ENCODE measurements at regions not wholly inside any gene's neighbourhood (a gene's known extent, or its start where the extent isn't known, plus 50 kb on each side); places are given as distances from the start of the nearest gene placed in this dataset.

DNA sequence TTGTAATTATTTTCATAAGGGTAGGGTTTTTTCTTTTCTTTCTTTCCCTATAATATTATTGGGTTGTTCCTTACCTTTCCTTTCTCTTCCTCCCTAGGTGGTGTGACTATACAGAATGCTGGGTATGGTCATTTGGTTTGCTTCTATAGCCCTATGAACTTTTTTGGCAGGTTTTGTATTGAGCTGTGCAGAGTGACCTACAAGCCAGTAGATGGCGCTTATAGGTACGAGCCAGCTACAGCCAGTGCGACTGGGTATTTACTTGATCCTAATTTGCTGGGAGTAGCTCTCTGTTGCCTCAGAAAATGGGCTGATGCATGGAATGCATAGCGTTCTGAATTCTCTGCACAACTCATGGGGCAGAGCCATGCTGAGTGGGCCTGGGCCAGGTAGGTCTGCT, 423.3 kb downstream of the MAGEE1 start:
- ChIA-PET POLR2A (no interaction called here), CTCF (interaction anchor here (0.6 kb wide), 2 partner anchors 8 to 92 kb away, joined by 3 read pairs; no protein-coding TSS in a partner anchor)
- TF ChIP-seq SP1 (IDR thresholded peaks at IDR 0.05) (no peak), L3MBTL2 (conservative IDR thresholded peaks at IDR 0.05) (no peak), TARDBP (IDR thresholded peaks at IDR 0.05) (no peak), BHLHE40 (IDR thresholded peaks at IDR 0.05; ENCODE audit: borderline replicate concordance) (no peak)
- TF ChIP-seq, protein P1, sequence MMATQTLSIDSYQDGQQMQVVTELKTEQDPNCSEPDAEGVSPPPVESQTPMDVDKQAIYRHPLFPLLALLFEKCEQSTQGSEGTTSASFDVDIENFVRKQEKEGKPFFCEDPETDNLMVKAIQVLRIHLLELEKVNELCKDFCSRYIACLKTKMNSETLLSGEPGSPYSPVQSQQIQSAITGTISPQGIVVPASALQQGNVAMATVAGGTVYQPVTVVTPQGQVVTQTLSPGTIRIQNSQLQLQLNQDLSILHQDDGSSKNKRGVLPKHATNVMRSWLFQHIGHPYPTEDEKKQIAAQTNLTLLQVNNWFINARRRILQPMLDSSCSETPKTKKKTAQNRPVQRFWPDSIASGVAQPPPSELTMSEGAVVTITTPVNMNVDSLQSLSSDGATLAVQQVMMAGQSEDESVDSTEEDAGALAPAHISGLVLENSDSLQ (IDR thresholded peaks at IDR 0.05): no peak
- peak; percentile 10 for DNase-seq (ENCODE audit: extremely low spot score)

DNA sequence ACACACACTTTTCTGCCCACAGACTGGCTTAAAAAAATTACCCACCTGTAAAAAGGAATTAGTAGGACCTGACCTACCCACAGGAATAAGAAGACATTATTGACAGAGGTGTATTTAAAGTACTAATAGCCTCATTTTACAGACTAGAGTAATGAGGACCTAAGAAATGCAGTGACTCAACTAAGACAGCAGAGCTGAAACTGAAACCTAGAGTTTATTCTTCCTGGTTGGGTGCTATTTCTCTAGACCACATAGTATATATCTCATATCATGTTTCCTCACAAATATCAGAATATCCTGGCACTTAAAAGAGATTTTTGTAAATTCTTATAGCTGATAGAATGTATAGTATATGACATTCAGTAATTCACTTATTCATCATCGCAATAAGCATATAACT, 435.0 kb downstream of the MAGEE1 start:
- CTCF ChIA-PET: no interaction called here
- DNase-seq (ENCODE audit: extremely low spot score): no peak
- POLR2A ChIA-PET: no interaction called here
- TF ChIP-seq, protein P1 (IDR thresholded peaks at IDR 0.05): no peak
- no peak for TF ChIP-seq ZNF384 (IDR thresholded peaks at IDR 0.05)
- no peak for TF ChIP-seq NFRKB (IDR thresholded peaks at IDR 0.05)
- no peak for TF ChIP-seq LEF1 (IDR thresholded peaks at IDR 0.05; ENCODE audit: borderline replicate concordance)
- no peak for TF ChIP-seq BHLHE40 (IDR thresholded peaks at IDR 0.05; ENCODE audit: borderline replicate concordance)
- no peak for TF ChIP-seq CTBP1 (IDR thresholded peaks at IDR 0.05; ENCODE audit: borderline replicate concordance)
- TF ChIP-seq ARNT (IDR thresholded peaks at IDR 0.05): no peak
- TF ChIP-seq TARDBP (IDR thresholded peaks at IDR 0.05): no peak
- no peak for TF ChIP-seq ELF4 (IDR thresholded peaks at IDR 0.05)
- no peak for TF ChIP-seq SP1 (IDR thresholded peaks at IDR 0.05)
- TF ChIP-seq L3MBTL2 (conservative IDR thresholded peaks at IDR 0.05): no peak
- no peak for TF ChIP-seq FOXA1 (IDR thresholded peaks at IDR 0.05)
- no peak for TF ChIP-seq FOXK2 (IDR thresholded peaks at IDR 0.05)
- no peak for TF ChIP-seq SUZ12 (IDR thresholded peaks at IDR 0.05)
- TF ChIP-seq FOXM1 (IDR thresholded peaks at IDR 0.05; ENCODE audit: borderline replicate concordance): no peak
- no peak for TF ChIP-seq HDGF (IDR thresholded peaks at IDR 0.05; ENCODE audit: borderline replicate concordance)

DNA sequence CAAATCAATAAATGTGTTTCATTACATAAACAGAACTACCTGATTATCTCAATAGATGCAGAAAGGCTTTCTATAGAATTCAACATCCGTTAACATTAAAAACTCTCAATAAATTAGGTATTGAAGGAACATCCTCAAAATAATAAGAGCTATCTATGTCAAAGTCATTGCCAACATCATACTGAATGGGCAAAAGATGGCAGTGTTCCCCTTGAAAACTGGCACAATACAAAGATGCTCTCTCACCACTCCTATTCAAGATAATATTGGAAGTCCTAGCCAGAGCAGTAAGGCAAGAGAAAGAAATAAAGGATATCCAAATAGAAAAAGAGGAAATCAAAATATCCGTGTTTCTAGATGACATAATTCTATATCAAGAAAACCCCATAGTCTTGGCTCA, 466.4 kb downstream of the MAGEE1 start:
- POLR2A ChIA-PET: no interaction called here
- TF ChIP-seq LEF1 (IDR thresholded peaks at IDR 0.05; ENCODE audit: borderline replicate concordance) (no peak), FOXA1 (IDR thresholded peaks at IDR 0.05) (no peak), BHLHE40 (IDR thresholded peaks at IDR 0.05; ENCODE audit: borderline replicate concordance) (no peak), SUZ12 (IDR thresholded peaks at IDR 0.05) (no peak), TARDBP (IDR thresholded peaks at IDR 0.05) (no peak), FOXM1 (IDR thresholded peaks at IDR 0.05; ENCODE audit: borderline replicate concordance) (no peak), ELF4 (IDR thresholded peaks at IDR 0.05) (no peak), ZNF384 (IDR thresholded peaks at IDR 0.05) (no peak), CTBP1 (IDR thresholded peaks at IDR 0.05; ENCODE audit: borderline replicate concordance) (no peak), SP1 (IDR thresholded peaks at IDR 0.05) (no peak), ARNT (IDR thresholded peaks at IDR 0.05) (no peak), NFRKB (IDR thresholded peaks at IDR 0.05) (no peak), HDGF (IDR thresholded peaks at IDR 0.05; ENCODE audit: borderline replicate concordance) (no peak), L3MBTL2 (conservative IDR thresholded peaks at IDR 0.05) (no peak), FOXK2 (IDR thresholded peaks at IDR 0.05) (no peak)
- TF ChIP-seq, protein P1 (IDR thresholded peaks at IDR 0.05): no peak
- no peak for DNase-seq (ENCODE audit: extremely low spot score)
- CTCF ChIA-PET: no interaction called here

DNA sequence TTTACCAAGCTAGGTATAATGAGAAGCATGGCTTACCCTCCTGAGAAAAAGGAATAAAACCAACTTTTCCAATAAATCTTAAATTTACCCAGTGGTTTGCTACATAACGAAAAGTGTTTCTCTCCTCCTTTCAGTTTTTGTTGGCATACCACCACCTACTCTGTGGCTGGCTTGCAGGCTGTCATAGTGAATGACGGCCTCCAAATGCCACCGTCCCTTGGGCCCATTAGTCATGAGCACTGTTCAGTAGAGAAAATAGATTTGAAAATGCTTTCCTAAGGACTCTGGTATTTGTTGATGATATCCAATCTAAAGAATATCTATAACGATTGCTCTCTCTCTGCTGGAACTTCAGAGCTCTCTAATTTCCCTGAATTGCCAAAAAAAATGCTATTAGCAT, 488.3 kb downstream of the MAGEE1 start:
- CTCF ChIA-PET: no interaction called here
- POLR2A ChIA-PET: no interaction called here

DNA sequence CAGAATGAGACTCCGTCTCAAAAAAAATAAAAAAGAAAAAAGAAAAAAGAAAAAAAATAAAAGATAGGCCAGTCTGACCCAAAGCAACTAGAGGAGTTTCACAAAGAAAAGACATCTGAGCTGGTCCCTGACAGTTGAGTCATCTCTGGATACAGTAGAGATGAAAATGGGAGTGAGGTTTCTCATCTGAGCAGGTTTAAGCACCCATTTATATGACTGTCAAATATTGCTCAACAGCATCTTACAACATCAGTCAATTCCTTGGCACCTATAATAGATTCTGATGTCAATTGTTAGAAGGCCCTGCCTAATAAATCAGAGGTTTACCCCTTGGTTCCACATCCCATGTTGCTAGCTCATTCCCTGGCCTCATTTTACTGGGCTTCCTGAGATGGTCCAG, 490.5 kb downstream of the MAGEE1 start:
- POLR2A ChIA-PET: no interaction called here
- TF ChIP-seq SUZ12 (IDR thresholded peaks at IDR 0.05): no peak
- TF ChIP-seq TARDBP (IDR thresholded peaks at IDR 0.05): no peak
- no peak for TF ChIP-seq ARNT (IDR thresholded peaks at IDR 0.05)
- TF ChIP-seq FOXA1 (IDR thresholded peaks at IDR 0.05): no peak
- no peak for TF ChIP-seq FOXM1 (IDR thresholded peaks at IDR 0.05; ENCODE audit: borderline replicate concordance)
- no peak for TF ChIP-seq SP1 (IDR thresholded peaks at IDR 0.05)
- TF ChIP-seq, protein P1 (IDR thresholded peaks at IDR 0.05): no peak
- TF ChIP-seq ELF4 (IDR thresholded peaks at IDR 0.05): no peak
- CTCF ChIA-PET: no interaction called here
- no peak for DNase-seq (ENCODE audit: extremely low spot score)

More for the DNA sequence above, 488.3 kb downstream of the MAGEE1 start:
- TF ChIP-seq FOXA1 (IDR thresholded peaks at IDR 0.05) (no peak), TARDBP (IDR thresholded peaks at IDR 0.05) (no peak), ELF4 (IDR thresholded peaks at IDR 0.05) (no peak), BHLHE40 (IDR thresholded peaks at IDR 0.05; ENCODE audit: borderline replicate concordance) (no peak), SUZ12 (IDR thresholded peaks at IDR 0.05) (no peak), ZNF384 (IDR thresholded peaks at IDR 0.05) (no peak), FOXK2 (IDR thresholded peaks at IDR 0.05) (no peak), NFRKB (IDR thresholded peaks at IDR 0.05) (no peak), HDGF (IDR thresholded peaks at IDR 0.05; ENCODE audit: borderline replicate concordance) (no peak), CTBP1 (IDR thresholded peaks at IDR 0.05; ENCODE audit: borderline replicate concordance) (no peak), ARNT (IDR thresholded peaks at IDR 0.05) (no peak), FOXM1 (IDR thresholded peaks at IDR 0.05; ENCODE audit: borderline replicate concordance) (no peak), LEF1 (IDR thresholded peaks at IDR 0.05; ENCODE audit: borderline replicate concordance) (no peak), SP1 (IDR thresholded peaks at IDR 0.05) (no peak), L3MBTL2 (conservative IDR thresholded peaks at IDR 0.05) (no peak)
- TF ChIP-seq, protein P1 (IDR thresholded peaks at IDR 0.05): no peak
- DNase-seq (ENCODE audit: extremely low spot score): no peak

Data from HEK293T (cell line).